HG03520 (cell line): ENCODE measurements at regions not wholly inside any gene's neighbourhood (a gene's known extent, or its start where the extent isn't known, plus 50 kb on each side); places are given as distances from the start of the nearest gene placed in this dataset.
A peak's percentile ranks its signal among the peaks of the same experiment; 100 is the strongest.
"Not testable (repeated sequence)": the region's sequence is repeated elsewhere in the genome, so short reads cannot be mapped to it uniquely, and the experiment has no call there.

Experiments
- ATAC-seq: cut with Tn5 transposase; IDR thresholded peaks from one replicate; pipeline ENCODE4 v1.9.1; 2021; ENCODE audit warnings: mild to moderate bottlenecking, moderate library complexity; ENCODE audit not compliant: unreplicated experiment

DNA sequence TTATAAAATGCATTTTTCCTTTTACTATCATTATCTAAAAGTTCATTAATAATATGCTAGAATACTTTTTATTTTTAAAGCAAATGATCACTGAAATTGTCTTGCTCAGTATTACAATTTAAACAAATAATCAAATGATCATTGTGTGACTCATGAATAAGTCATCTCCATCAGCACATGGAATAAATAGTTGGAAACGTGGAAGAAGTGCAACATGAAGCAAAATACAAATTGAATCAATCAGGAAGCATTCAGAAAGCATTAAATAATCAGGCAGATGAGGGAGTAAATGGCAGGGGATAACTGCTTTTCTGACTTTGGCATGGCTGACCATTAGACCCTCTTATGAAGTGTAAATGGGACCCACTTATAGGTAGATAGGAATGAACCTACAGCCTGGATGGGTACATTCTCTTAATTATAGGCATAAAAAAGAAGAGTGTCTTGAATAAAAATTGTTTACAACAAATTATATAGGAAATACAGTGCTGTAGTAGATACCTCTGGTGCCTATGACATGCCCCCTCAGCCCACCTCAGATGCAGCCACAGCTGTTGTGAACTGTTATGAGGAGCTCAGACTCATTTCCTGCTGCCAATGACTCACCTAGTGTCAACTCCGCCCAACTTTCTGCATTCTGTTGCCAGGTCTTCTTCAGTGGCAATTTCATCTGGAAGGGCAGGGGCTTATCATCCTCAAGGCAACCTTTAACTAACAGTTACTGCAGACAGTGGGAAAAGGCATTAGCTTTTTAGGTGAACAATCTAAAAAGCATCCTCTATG is 936.0 kb downstream of the TRIB2 start:
- no peak for ATAC-seq

- ATAC-seq: no peak
Observed at GRCh38 chr2:13654416-13654815, 937.7 kb downstream of the TRIB2 start.

GRCh38 chr2:13660231-13660630 is 943.5 kb downstream of the TRIB2 start:
- no peak for ATAC-seq

DNA sequence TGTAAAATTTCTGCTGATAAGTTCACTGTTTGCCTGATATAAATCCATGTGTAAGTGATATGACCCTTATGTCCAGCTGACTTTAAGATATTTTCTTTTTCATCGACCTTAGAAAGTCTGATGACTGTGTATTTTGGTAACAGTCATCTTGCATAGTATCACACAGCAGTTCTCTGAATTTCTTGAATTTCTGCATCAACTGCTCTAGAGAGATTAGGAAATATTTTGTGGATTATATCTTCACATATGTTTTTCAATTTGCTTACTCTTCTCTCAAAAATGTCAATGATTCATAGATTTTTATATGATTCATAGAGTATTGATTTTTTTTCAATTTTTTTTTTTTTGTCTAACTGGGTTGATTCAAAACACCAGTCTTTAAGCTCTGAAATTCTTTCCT is 945.3 kb downstream of the TRIB2 start:
- ATAC-seq: no peak

GRCh38 chr2:13666582-13667414 is 950.1 kb downstream of the TRIB2 start:
- ATAC-seq: peak; percentile 84

DNA sequence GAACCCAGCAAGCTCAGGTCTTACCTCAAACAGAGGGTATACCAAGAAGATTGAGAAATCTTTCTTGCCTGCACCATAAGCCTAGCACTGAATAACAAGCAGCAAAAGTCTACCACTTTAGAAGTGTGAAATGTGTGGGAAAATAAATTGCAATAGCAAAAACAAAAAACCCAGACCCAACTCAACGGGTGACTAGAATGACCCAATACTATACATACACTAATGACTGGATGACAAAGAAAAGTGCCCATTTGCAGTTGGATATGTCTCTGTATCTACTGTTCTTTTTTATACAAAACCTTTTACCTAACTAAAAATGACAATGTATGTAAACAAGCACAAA is 950.6 kb downstream of the TRIB2 start:
- ATAC-seq: no peak

- no peak for ATAC-seq
Observed at GRCh38 chr2:13669607-13670006, 952.9 kb downstream of the TRIB2 start.

- ATAC-seq: not testable (repeated sequence)
Observed at GRCh38 chr2:13673821-13674220, 957.1 kb downstream of the TRIB2 start.

DNA sequence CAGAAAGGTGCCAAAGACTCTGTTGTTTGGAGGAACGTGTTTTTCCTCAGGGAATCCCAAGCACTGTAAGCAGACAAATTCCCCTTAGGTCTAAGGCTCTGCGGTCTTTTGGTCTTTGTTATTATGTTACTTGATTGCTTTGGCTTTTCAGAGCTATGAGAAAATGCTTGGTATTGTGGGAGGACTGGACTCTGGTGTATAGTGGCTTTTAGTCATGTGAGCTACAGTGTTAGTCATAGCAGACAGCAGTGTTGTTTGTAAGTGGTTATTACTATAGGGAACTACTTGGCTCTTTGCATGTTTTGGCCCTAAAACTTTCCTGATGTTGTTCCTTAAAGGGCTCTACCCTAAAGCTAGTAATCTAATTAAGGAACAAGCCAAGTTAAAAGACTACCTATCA is 956.2 kb upstream of the LRATD1 start:
- ATAC-seq: peak; percentile 65

DNA sequence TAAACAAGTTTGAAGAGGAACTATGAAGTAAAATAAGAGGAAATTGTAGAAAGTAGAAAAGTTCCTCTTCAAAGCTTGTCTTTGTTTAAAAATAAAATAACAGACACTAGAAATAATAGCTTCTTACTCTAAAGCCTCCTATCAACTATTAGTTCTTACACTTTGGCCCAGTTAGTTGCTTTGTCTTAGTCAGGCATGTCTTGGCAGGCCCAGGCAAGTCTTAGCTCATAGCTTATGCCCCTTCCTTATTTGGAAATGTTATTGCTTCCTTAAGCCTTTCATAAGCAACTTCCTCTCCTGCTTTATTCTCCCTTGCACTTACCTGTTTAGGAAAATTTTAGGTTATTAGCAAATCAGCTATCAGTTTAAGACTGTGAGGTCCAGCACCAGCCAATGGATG is 950.6 kb upstream of the LRATD1 start:
- ATAC-seq: no peak

GRCh38 chr2:13682540-13683272 is 949.8 kb upstream of the LRATD1 start:
- no peak for ATAC-seq

- peak; percentile 59 for ATAC-seq
Observed at GRCh38 chr2:13686262-13686661, 946.3 kb upstream of the LRATD1 start.

- no peak for ATAC-seq
Observed at GRCh38 chr2:13694673-13695072, 937.8 kb upstream of the LRATD1 start.

DNA sequence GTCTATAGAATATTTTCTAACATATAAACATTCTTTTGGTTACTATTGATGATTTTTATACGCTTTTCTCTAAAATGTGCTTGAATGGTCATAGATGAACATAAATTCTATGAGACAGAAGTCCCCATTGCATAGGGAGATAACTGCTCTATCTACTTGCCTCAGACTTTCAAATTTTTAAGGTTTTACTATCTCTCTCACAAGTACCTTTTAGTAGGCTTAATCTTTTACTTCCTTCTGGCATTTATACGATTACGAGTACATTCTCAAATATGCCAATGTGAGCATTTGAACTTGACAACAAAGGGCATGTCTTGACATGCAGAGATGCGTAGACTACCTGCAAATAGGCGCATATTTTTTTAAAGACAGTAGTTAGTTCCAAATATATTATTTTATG is 935.9 kb upstream of the LRATD1 start:
- ATAC-seq: no peak

GRCh38 chr2:13698847-13699246 is 933.7 kb upstream of the LRATD1 start:
- no peak for ATAC-seq

GRCh38 chr2:13699939-13700338 is 932.6 kb upstream of the LRATD1 start:
- ATAC-seq: not testable (repeated sequence)

DNA sequence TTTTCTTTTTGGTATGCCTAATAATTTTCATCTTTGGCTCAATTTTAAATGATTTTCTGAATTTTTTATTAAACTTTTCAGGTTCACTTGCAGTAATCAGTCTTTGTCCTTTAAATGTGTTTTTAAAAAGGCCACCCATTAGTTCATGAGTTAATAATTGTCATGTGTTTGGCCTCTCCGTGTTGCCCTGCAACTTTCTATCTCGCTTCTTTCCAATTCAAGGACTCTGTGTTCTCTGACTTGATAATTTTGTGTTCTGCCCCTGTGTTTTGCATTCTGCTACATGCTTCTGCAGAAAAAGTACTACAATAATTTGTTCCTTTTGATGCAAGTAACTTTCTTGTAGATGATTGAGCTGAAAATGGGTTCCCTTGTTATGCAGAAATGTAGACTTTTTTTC is 921.4 kb upstream of the LRATD1 start:
- no peak for ATAC-seq

- no peak for ATAC-seq
Observed at GRCh38 chr2:13714466-13714865, 918.1 kb upstream of the LRATD1 start.

GRCh38 chr2:13725945-13726344 is 906.6 kb upstream of the LRATD1 start:
- no peak for ATAC-seq

- no peak for ATAC-seq
Observed at GRCh38 chr2:13745330-13745729, 887.2 kb upstream of the LRATD1 start.

- ATAC-seq: no peak
Observed at GRCh38 chr2:13751955-13752354, 880.6 kb upstream of the LRATD1 start.

- no peak for ATAC-seq
Observed at GRCh38 chr2:13758412-13758811, 874.1 kb upstream of the LRATD1 start.
